NCI-H1417 (cell line): ENCODE measurements at regions not wholly inside any gene's neighbourhood (a gene's known extent, or its start where the extent isn't known, plus 50 kb on each side); places are given as distances from the start of the nearest gene placed in this dataset.
"Not testable (repeated sequence)": the region's sequence is repeated elsewhere in the genome, so short reads cannot be mapped to it uniquely, and the experiment has no call there.

ENCODE experiments used
- DNase-seq, 3 experiments: peaks; one replicate each; lab custom pipeline; 2025; lab: John Stamatoyannopoulos, UW

GRCh38 chr5:44048276-44048984 lies 340.8 kb downstream of the FGF10 start:
- no peak for DNase-seq

GRCh38 chr5:44046619-44047364 lies 342.4 kb downstream of the FGF10 start:
- no peak for DNase-seq

- DNase-seq: not testable (repeated sequence)
These were observed 344.7 kb downstream of the FGF10 start for GRCh38 chr5:44044549-44044948.

GRCh38 chr5:44028226-44028625 lies 361.0 kb downstream of the FGF10 start:
- DNase-seq: no peak

GRCh38 chr5:44022622-44023021 lies 366.6 kb downstream of the FGF10 start:
- no peak for DNase-seq

- no peak for DNase-seq
These were observed 377.7 kb downstream of the FGF10 start for GRCh38 chr5:44011518-44011917.

- DNase-seq: peak in 1 of 3 experiments; percentile 15
These were observed 386.8 kb downstream of the FGF10 start for GRCh38 chr5:44002381-44002901.

GRCh38 chr5:44001675-44002380 lies 387.4 kb downstream of the FGF10 start:
- no peak for DNase-seq

- no peak for DNase-seq
These were observed 388.0 kb downstream of the FGF10 start for GRCh38 chr5:44001236-44001635.

- no peak for DNase-seq
These were observed 391.5 kb downstream of the FGF10 start for GRCh38 chr5:43997647-43998272.

GRCh38 chr5:43996221-43996620 lies 393.0 kb downstream of the FGF10 start:
- DNase-seq: no peak

- no peak for DNase-seq
These were observed 391.4 kb downstream of the NNT start for GRCh38 chr5:43994352-43994708.

GRCh38 chr5:43993634-43994351 lies 390.8 kb downstream of the NNT start:
- DNase-seq: no peak

- DNase-seq: no peak
These were observed 382.4 kb downstream of the NNT start for GRCh38 chr5:43985411-43985810.

GRCh38 chr5:43981556-43981955 lies 378.6 kb downstream of the NNT start:
- no peak for DNase-seq

- no peak for DNase-seq
These were observed 370.9 kb downstream of the NNT start for GRCh38 chr5:43973908-43974307.

GRCh38 chr5:43973318-43973717 lies 370.3 kb downstream of the NNT start:
- DNase-seq: no peak

- no peak for DNase-seq
These were observed 364.2 kb downstream of the NNT start for GRCh38 chr5:43967165-43967564.

- no peak for DNase-seq
These were observed 356.2 kb downstream of the NNT start for GRCh38 chr5:43959144-43959543.

GRCh38 chr5:43947935-43948334 lies 345.0 kb downstream of the NNT start:
- no peak for DNase-seq

GRCh38 chr5:43941806-43942205 lies 338.8 kb downstream of the NNT start:
- DNase-seq: no peak

GRCh38 chr5:43940562-43940961 lies 337.6 kb downstream of the NNT start:
- no peak for DNase-seq
